Trophoblast cell (in vitro differentiated cells and primary cell): ENCODE measurements at regions not wholly inside any gene's neighbourhood (a gene's known extent, or its start where the extent isn't known, plus 50 kb on each side); places are given as distances from the start of the nearest gene placed in this dataset.
"Not testable (repeated sequence)": the region's sequence is repeated elsewhere in the genome, so short reads cannot be mapped to it uniquely, and the experiment has no call there.

Source experiments
- DNase-seq, 2 donors: peaks; one replicate each; pipeline ENCODE4 v3.0.0-alpha.2; 2016
- H2AFZ ChIP-seq: 2 replicates; pipeline ENCODE4 v1.6.1; 2013; ENCODE audit warnings: low read length, moderate library complexity, mild to moderate bottlenecking; ENCODE audit not compliant: insufficient read depth, poor library complexity
- H2AK5ac ChIP-seq: 2 replicates; pipeline ENCODE4 v1.6.1; 2013; ENCODE audit warnings: mild to moderate bottlenecking, low read length
- H2BK120ac ChIP-seq: 2 replicates; pipeline ENCODE4 v1.6.1; 2013; ENCODE audit warnings: low read length, mild to moderate bottlenecking, moderate library complexity; ENCODE audit not compliant: insufficient read depth, poor library complexity
- H2BK12ac ChIP-seq: 2 replicates; pipeline ENCODE4 v1.6.1; 2013; ENCODE audit warnings: mild to moderate bottlenecking, low read length, moderate library complexity
- H2BK5ac ChIP-seq: 2 replicates; pipeline ENCODE4 v1.6.1; 2013; ENCODE audit warnings: low read length, low read depth, moderate library complexity, mild to moderate bottlenecking; ENCODE audit not compliant: poor library complexity
- H3K14ac ChIP-seq: 2 replicates; pipeline ENCODE4 v1.6.1; 2013; ENCODE audit warnings: mild to moderate bottlenecking, low read length
- H3K18ac ChIP-seq: 2 replicates; pipeline ENCODE4 v1.6.1; 2013; ENCODE audit warnings: mild to moderate bottlenecking, low read length
- H3K23ac ChIP-seq: 2 replicates; pipeline ENCODE4 v1.6.1; 2013; ENCODE audit warnings: low read length
- H3K27ac ChIP-seq: 2 replicates; pipeline ENCODE4 v1.5.1; 2013; ENCODE audit warnings: low read depth, mild to moderate bottlenecking, inconsistent platforms, low read length, moderate library complexity
- H3K27me3 ChIP-seq: 2 replicates; pipeline ENCODE4 v1.6.1; 2013; ENCODE audit warnings: inconsistent platforms, mild to moderate bottlenecking, low read length, moderate library complexity; ENCODE audit not compliant: insufficient read depth
- H3K36me3 ChIP-seq, 2 experiments: 1 replicate in 1 of 2; 2 replicates in 1 of 2; pipeline ENCODE4 v1.6.1; 2013; ENCODE audit warnings: low read length in 2 of 2, mild to moderate bottlenecking in 2 of 2, moderate library complexity in 1 of 2; ENCODE audit not compliant: insufficient read depth in 2 of 2, control insufficient read depth in 1 of 2
- H3K4ac ChIP-seq: 2 replicates; pipeline ENCODE4 v1.6.1; 2013; ENCODE audit warnings: low read depth, mild to moderate bottlenecking, low read length, moderate library complexity
- H3K4me1 ChIP-seq, 2 experiments: 1 replicate in 1 of 2; 2 replicates in 1 of 2; pipeline ENCODE4 v1.6.1; 2013; ENCODE audit warnings: low read length in 2 of 2, mild to moderate bottlenecking in 2 of 2, moderate library complexity in 1 of 2; ENCODE audit not compliant: insufficient read depth in 2 of 2, control insufficient read depth in 1 of 2
- H3K4me2 ChIP-seq: 2 replicates; pipeline ENCODE4 v1.6.1; 2013; ENCODE audit warnings: inconsistent platforms, mild to moderate bottlenecking, low read length, moderate library complexity
- H3K4me3 ChIP-seq: 2 replicates; pipeline ENCODE4 v1.5.1; 2013; ENCODE audit warnings: mild to moderate bottlenecking, low read depth, low read length, inconsistent platforms
- H3K79me1 ChIP-seq: one replicate; pipeline ENCODE4 v1.6.1; 2013; ENCODE audit warnings: low read length
- H3K79me2 ChIP-seq: 2 replicates; pipeline ENCODE4 v1.6.1; 2013; ENCODE audit warnings: low read length, mild to moderate bottlenecking; ENCODE audit not compliant: control insufficient read depth, insufficient read depth, poor library complexity
- H3K9ac ChIP-seq: 2 replicates; pipeline ENCODE4 v1.6.1; 2013; ENCODE audit warnings: mild to moderate bottlenecking, low read length
- H3K9me3 ChIP-seq: 2 replicates; pipeline ENCODE4 v1.6.1; 2013; ENCODE audit warnings: low read depth, mild to moderate bottlenecking, control low read depth, inconsistent platforms, low read length; ENCODE audit not compliant: insufficient read depth
- H4K12ac ChIP-seq: 2 replicates; pipeline ENCODE4 v1.6.1; 2013; ENCODE audit warnings: low read depth, mild to moderate bottlenecking, low read length, moderate library complexity
- H4K8ac ChIP-seq: 2 replicates; pipeline ENCODE4 v1.6.1; 2013; ENCODE audit warnings: low read depth, mild to moderate bottlenecking, low read length, moderate library complexity
- H4K91ac ChIP-seq: one replicate; pipeline ENCODE4 v1.6.1; 2013; ENCODE audit warnings: low read depth, mild to moderate bottlenecking, low read length, moderate library complexity
- WGBS: extraction: QIAGEN DNeasy Blood & Tissue Kit; methylation state at CpG from one replicate; pipeline ENCODE4 v1.1.7; 2013; ENCODE audit warnings: missing lambda C conversion rate; ENCODE audit not compliant: insufficient read length, insufficient coverage; ENCODE audit errors: extremely low coverage; 5-methylcytosine and 5-hydroxymethylcytosine counted together

DNA sequence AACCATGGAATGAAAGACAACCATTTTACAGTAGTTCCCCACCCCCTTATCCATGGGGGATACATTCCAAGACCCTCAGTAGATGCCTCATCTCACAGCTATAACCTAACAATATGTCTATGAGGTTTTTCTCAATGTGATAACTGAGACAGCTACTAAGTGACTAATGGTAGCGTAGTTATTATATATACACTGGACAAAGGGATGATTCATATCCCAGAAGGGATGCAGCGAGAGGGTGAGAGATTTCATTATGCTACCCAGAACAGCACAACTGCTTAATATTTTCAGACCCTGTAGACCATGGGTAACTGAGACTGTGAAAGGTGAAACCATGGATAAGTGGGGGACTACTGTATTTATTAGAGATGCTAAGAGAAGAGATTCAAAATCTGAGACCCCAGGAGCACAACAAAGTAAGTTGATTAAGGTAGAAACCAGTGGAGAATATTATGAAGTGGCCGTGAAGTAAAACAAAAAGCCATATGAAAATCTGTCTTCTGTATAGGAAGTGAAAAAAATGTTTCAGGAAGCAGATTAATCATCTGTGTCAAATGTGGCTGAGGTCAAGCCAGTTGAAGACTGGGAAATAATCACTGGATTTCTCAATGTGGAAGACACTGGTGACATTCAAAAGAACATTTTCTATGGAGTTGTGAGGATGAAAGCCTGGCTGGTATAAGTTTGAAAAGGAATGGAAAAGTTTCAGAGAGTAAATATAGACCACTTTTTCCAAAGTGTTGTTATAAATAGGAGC is 77.2 kb downstream of the RPL10L start:
- no peak overlapping the region for H2BK120ac ChIP-seq
- H4K8ac ChIP-seq, result no peak overlapping the region
- no peak overlapping the region for H4K91ac ChIP-seq
- no peak overlapping the region for H3K4me3 ChIP-seq
- no peaks in the 10 kb centered on the region for H3K79me1 ChIP-seq
- H2AFZ ChIP-seq, result no peak overlapping the region
- no peak overlapping the region for H3K23ac ChIP-seq
- H2AK5ac ChIP-seq, result no peak overlapping the region
- no peaks in the 10 kb centered on the region for H3K36me3 ChIP-seq
- no peaks in the 10 kb centered on the region for H3K9me3 ChIP-seq
- no peaks in the 10 kb centered on the region for H3K27me3 ChIP-seq
- H3K14ac ChIP-seq, result no peak overlapping the region
- WGBS, result no CpG with 5 or more reads among the region's 3 CpGs
- no peak overlapping the region for H3K4ac ChIP-seq
- no peak overlapping the region for H3K4me2 ChIP-seq
- no peak for DNase-seq
- peaks cover 0 to 2% of the 10 kb centered on the region in 2 experiments for H3K4me1 ChIP-seq
- H3K27ac ChIP-seq, result no peak overlapping the region
- H2BK5ac ChIP-seq, result no peak overlapping the region
- no peak overlapping the region for H2BK12ac ChIP-seq
- H3K9ac ChIP-seq, result no peak overlapping the region
- H3K18ac ChIP-seq, result no peak overlapping the region
- H3K79me2 ChIP-seq, result no peaks in the 10 kb centered on the region
- no peak overlapping the region for H4K12ac ChIP-seq

- H2BK120ac ChIP-seq, result no peak overlapping the region
- H4K91ac ChIP-seq, result no peak overlapping the region
- H3K36me3 ChIP-seq, result no peaks in the 10 kb centered on the region
- H3K14ac ChIP-seq, result no peak overlapping the region
- H3K27me3 ChIP-seq, result no peaks in the 10 kb centered on the region
- H2AFZ ChIP-seq, result no peak overlapping the region
- H3K79me2 ChIP-seq, result no peaks in the 10 kb centered on the region
- no peak overlapping the region for H3K23ac ChIP-seq
- H3K9ac ChIP-seq, result no peak overlapping the region
- no peak overlapping the region for H3K4me2 ChIP-seq
- H4K12ac ChIP-seq, result no peak overlapping the region
- no peak for DNase-seq
- no peak overlapping the region for H3K18ac ChIP-seq
- H3K27ac ChIP-seq, result peak overlapping the region; percentile 41
- no peak overlapping the region for H3K4me3 ChIP-seq
- H4K8ac ChIP-seq, result no peak overlapping the region
- no peak overlapping the region for H2AK5ac ChIP-seq
- peaks cover 0 to 2% of the 10 kb centered on the region in 2 experiments for H3K4me1 ChIP-seq
- no peak overlapping the region for H2BK5ac ChIP-seq
- H2BK12ac ChIP-seq, result no peak overlapping the region
- no peak overlapping the region for H3K4ac ChIP-seq
- no peaks in the 10 kb centered on the region for H3K79me1 ChIP-seq
- no peaks in the 10 kb centered on the region for H3K9me3 ChIP-seq
These were observed 78.1 kb downstream of the RPL10L start for GRCh38 chr14:46573498-46573897.

DNA sequence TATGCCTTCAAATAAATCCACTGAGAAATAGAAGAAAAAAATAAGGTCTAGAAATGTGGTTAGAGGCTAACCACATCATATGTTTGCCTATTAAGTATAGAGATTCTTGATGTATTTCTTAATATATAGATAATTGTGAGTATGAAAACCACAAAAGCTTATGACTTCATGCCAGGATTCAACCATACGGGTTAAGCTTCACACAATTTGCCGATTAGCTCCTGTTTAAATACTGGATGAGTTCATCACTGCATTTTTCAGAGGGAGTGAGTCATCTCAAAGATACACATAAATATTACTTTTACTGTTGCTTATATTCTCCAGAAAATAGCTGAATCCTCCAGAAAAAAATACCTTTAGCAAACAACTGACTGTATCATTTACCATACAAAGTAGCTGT is 79.6 kb downstream of the RPL10L start:
- H4K12ac ChIP-seq, result no peak overlapping the region
- no peak overlapping the region for H2BK5ac ChIP-seq
- H3K23ac ChIP-seq, result no peak overlapping the region
- no peaks in the 10 kb centered on the region for H3K9me3 ChIP-seq
- peak; percentile 8 to 56 for DNase-seq
- H3K18ac ChIP-seq, result no peak overlapping the region
- no peaks in the 10 kb centered on the region for H3K79me2 ChIP-seq
- no peak overlapping the region for H2BK12ac ChIP-seq
- no peak overlapping the region for H3K4me3 ChIP-seq
- H3K4ac ChIP-seq, result no peak overlapping the region
- H2AK5ac ChIP-seq, result no peak overlapping the region
- no peak overlapping the region for H3K27ac ChIP-seq
- H4K91ac ChIP-seq, result no peak overlapping the region
- H3K4me1 ChIP-seq, result peaks cover 0 to 2% of the 10 kb centered on the region in 2 experiments
- no peak overlapping the region for H4K8ac ChIP-seq
- H3K14ac ChIP-seq, result no peak overlapping the region
- H3K4me2 ChIP-seq, result no peak overlapping the region
- H3K27me3 ChIP-seq, result no peaks in the 10 kb centered on the region
- no peaks in the 10 kb centered on the region for H3K36me3 ChIP-seq
- no peak overlapping the region for H3K9ac ChIP-seq
- H2BK120ac ChIP-seq, result no peak overlapping the region
- no CpG with 5 or more reads among the region's 2 CpGs for whole genome bisulfite sequencing
- no peaks in the 10 kb centered on the region for H3K79me1 ChIP-seq
- no peak overlapping the region for H2AFZ ChIP-seq

DNA sequence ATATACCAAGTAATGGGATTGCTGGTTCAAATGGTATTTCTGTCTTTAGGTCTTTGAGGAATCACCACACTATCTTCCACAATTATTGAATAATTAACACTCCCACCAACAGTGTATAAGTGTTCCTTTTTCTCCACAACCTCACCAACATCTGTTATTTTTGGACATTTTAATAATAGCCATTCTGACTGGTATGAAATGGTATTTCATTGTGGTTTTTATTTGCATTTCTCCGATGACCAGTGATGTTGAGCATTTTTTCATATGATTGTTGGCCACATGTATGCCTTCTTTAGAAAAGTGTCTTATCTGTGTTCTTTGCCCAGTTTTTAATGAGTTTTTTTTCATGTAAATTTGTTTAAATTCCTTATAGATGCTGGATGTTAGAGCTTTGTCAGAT is 83.4 kb downstream of the RPL10L start:
- not testable (repeated sequence) for H2AFZ ChIP-seq, H4K8ac ChIP-seq, H2AK5ac ChIP-seq, H3K4me1 ChIP-seq, H3K9ac ChIP-seq, H3K9me3 ChIP-seq, H3K4ac ChIP-seq, H3K14ac ChIP-seq, H3K27ac ChIP-seq, H3K4me3 ChIP-seq, H3K27me3 ChIP-seq, H3K18ac ChIP-seq, H4K12ac ChIP-seq, H3K23ac ChIP-seq, H2BK120ac ChIP-seq, H3K79me1 ChIP-seq, H2BK12ac ChIP-seq, H3K36me3 ChIP-seq, H4K91ac ChIP-seq, DNase-seq, H3K4me2 ChIP-seq, H3K79me2 ChIP-seq, H2BK5ac ChIP-seq
- no CpG with 5 or more reads among the region's 1 CpG for WGBS
